Ectodermal cell (in vitro differentiated cells): ENCODE measurements at regions not wholly inside any gene's neighbourhood (a gene's known extent, or its start where the extent isn't known, plus 50 kb on each side); places are given as distances from the start of the nearest gene placed in this dataset.

ENCODE experiments used
- H3K27ac ChIP-seq: 2 replicates; pipeline ENCODE4 v1.7.0; 2013; ENCODE audit warnings: mild to moderate bottlenecking, low read depth, low read length; ENCODE audit not compliant: insufficient read depth, poor library complexity, severe bottlenecking
- H3K27me3 ChIP-seq: 2 replicates; pipeline ENCODE4 v1.7.0; 2013; ENCODE audit warnings: mild to moderate bottlenecking, low read length; ENCODE audit not compliant: insufficient read depth, control insufficient read depth, poor library complexity, severe bottlenecking
- H3K36me3 ChIP-seq: one replicate; pipeline ENCODE4 v1.7.0; 2013; ENCODE audit warnings: low read length; ENCODE audit not compliant: control insufficient read depth, insufficient read depth
- H3K4me1 ChIP-seq: one replicate; pipeline ENCODE4 v1.7.0; 2013; ENCODE audit warnings: low read length; ENCODE audit not compliant: control insufficient read depth, insufficient read depth
- H3K4me3 ChIP-seq: 2 replicates; pipeline ENCODE4 v1.7.0; 2013; ENCODE audit warnings: low read depth, low read length, control low read depth; ENCODE audit not compliant: insufficient read depth
- H3K9me3 ChIP-seq: 2 replicates; pipeline ENCODE4 v1.7.0; 2013; ENCODE audit warnings: mild to moderate bottlenecking, low read length, moderate library complexity; ENCODE audit not compliant: control insufficient read depth
- WGBS, 2 experiments: methylation state at CpG; one replicate each; pipeline ENCODE4 v1.1.7; 2013; ENCODE audit warnings: missing lambda C conversion rate in 2 of 2; 5-methylcytosine and 5-hydroxymethylcytosine counted together

- Histone ChIP-seq H3K27me3 (no peaks in the 10 kb centered on the region), H3K36me3 (no peaks in the 10 kb centered on the region), H3K9me3 (no peaks in the 10 kb centered on the region), H3K4me3 (no peak overlapping the region), H3K4me1 (no peaks in the 10 kb centered on the region), H3K27ac (no peak overlapping the region)
- WGBS, 2 experiments, result 84 to 97% methylated on average over 8 to 9 of the region's 9 CpGs
Measured at GRCh38 chr11:92867913-92868619, 101.4 kb upstream of the MTNR1B start.

GRCh38 chr11:92869716-92870115 is 99.7 kb upstream of the MTNR1B start:
- Histone ChIP-seq H3K4me3 (no peak overlapping the region), H3K9me3 (no peaks in the 10 kb centered on the region), H3K4me1 (no peaks in the 10 kb centered on the region), H3K36me3 (no peaks in the 10 kb centered on the region), H3K27ac (no peak overlapping the region), H3K27me3 (no peaks in the 10 kb centered on the region)
- WGBS, 2 experiments, result 90 to 92% methylated on average over 1 of the region's 1 CpG

- no peak overlapping the region for H3K4me3 ChIP-seq
- H3K36me3 ChIP-seq, result no peaks in the 10 kb centered on the region
- H3K4me1 ChIP-seq, result no peaks in the 10 kb centered on the region
- WGBS, 2 experiments, result 97 to 98% methylated on average over 3 to 4 of the region's 4 CpGs
- H3K27ac ChIP-seq, result no peak overlapping the region
- no peaks in the 10 kb centered on the region for H3K27me3 ChIP-seq
- H3K9me3 ChIP-seq, result no peaks in the 10 kb centered on the region
Measured at GRCh38 chr11:92870196-92870832, 99.1 kb upstream of the MTNR1B start.

- H3K9me3 ChIP-seq, result no peaks in the 10 kb centered on the region
- no peak overlapping the region for H3K27ac ChIP-seq
- H3K4me3 ChIP-seq, result no peak overlapping the region
- 91 to 95% methylated on average over 1 to 2 of the region's 2 CpGs for WGBS, 2 experiments
- no peaks in the 10 kb centered on the region for H3K27me3 ChIP-seq
- no peaks in the 10 kb centered on the region for H3K36me3 ChIP-seq
- H3K4me1 ChIP-seq, result no peaks in the 10 kb centered on the region
Measured at GRCh38 chr11:92873551-92873950, 95.9 kb upstream of the MTNR1B start.

GRCh38 chr11:92875473-92875872 is 94.0 kb upstream of the MTNR1B start:
- Histone ChIP-seq H3K27me3 (no peaks in the 10 kb centered on the region), H3K9me3 (no peaks in the 10 kb centered on the region), H3K4me3 (no peak overlapping the region), H3K27ac (no peak overlapping the region), H3K4me1 (no peaks in the 10 kb centered on the region), H3K36me3 (no peaks in the 10 kb centered on the region)
- 83 to 90% methylated on average over 4 of the region's 4 CpGs for WGBS, 2 experiments

GRCh38 chr11:92879086-92879485 is 90.4 kb upstream of the MTNR1B start:
- Histone ChIP-seq H3K4me3 (no peak overlapping the region), H3K27me3 (no peaks in the 10 kb centered on the region), H3K27ac (no peak overlapping the region), H3K36me3 (no peaks in the 10 kb centered on the region), H3K9me3 (no peaks in the 10 kb centered on the region), H3K4me1 (no peaks in the 10 kb centered on the region)
- WGBS, 2 experiments, result 93 to 96% methylated on average over 3 to 4 of the region's 4 CpGs

GRCh38 chr11:92880381-92880780 is 89.1 kb upstream of the MTNR1B start:
- H3K27ac ChIP-seq, result no peak overlapping the region
- no peak overlapping the region for H3K4me3 ChIP-seq
- WGBS, 2 experiments, result 80 to 93% methylated on average over 3 of the region's 3 CpGs
- H3K9me3 ChIP-seq, result no peaks in the 10 kb centered on the region
- no peaks in the 10 kb centered on the region for H3K27me3 ChIP-seq
- no peaks in the 10 kb centered on the region for H3K36me3 ChIP-seq
- H3K4me1 ChIP-seq, result no peaks in the 10 kb centered on the region

GRCh38 chr11:92881940-92882450 is 87.5 kb upstream of the MTNR1B start:
- no peaks in the 10 kb centered on the region for H3K36me3 ChIP-seq
- no peak overlapping the region for H3K4me3 ChIP-seq
- WGBS, 2 experiments, result 94 to 100% methylated on average over 4 of the region's 4 CpGs
- H3K27ac ChIP-seq, result no peak overlapping the region
- no peaks in the 10 kb centered on the region for H3K9me3 ChIP-seq
- H3K4me1 ChIP-seq, result no peaks in the 10 kb centered on the region
- no peaks in the 10 kb centered on the region for H3K27me3 ChIP-seq

- H3K4me1 ChIP-seq, result no peaks in the 10 kb centered on the region
- no peaks in the 10 kb centered on the region for H3K36me3 ChIP-seq
- H3K27ac ChIP-seq, result no peak overlapping the region
- H3K27me3 ChIP-seq, result no peaks in the 10 kb centered on the region
- H3K9me3 ChIP-seq, result no peaks in the 10 kb centered on the region
- H3K4me3 ChIP-seq, result no peak overlapping the region
- WGBS, 2 experiments, result 97% methylated on average over 54 of the region's 54 CpGs
Measured at GRCh38 chr11:92882828-92883611, 86.4 kb upstream of the MTNR1B start.

GRCh38 chr11:92885600-92885999 is 83.9 kb upstream of the MTNR1B start:
- WGBS, 2 experiments, result 93 to 95% methylated on average over 4 of the region's 4 CpGs
- no peaks in the 10 kb centered on the region for H3K9me3 ChIP-seq
- H3K27ac ChIP-seq, result no peak overlapping the region
- no peaks in the 10 kb centered on the region for H3K27me3 ChIP-seq
- H3K4me3 ChIP-seq, result no peak overlapping the region
- no peaks in the 10 kb centered on the region for H3K4me1 ChIP-seq
- H3K36me3 ChIP-seq, result no peaks in the 10 kb centered on the region
